Mesothelial cell of epicardium (in vitro differentiated cells): ENCODE measurements at regions not wholly inside any gene's neighbourhood (a gene's known extent, or its start where the extent isn't known, plus 50 kb on each side); places are given as distances from the start of the nearest gene placed in this dataset.

Source experiments
- DNase-seq, 2 experiments: peaks; one replicate each; pipeline ENCODE4 v3.0.0; 2021; ENCODE audit warnings: low spot score in 2 of 2; ENCODE audit not compliant: unreplicated experiment in 2 of 2
- H3K27ac Mint-ChIP-seq: 2 replicates; pipeline ENCODE4 v1.8.0; 2021; ENCODE audit warnings: mixed read lengths
- H3K27me3 Mint-ChIP-seq: 2 replicates; pipeline ENCODE4 v1.8.0; 2021; ENCODE audit warnings: low read depth, mixed read lengths
- H3K36me3 Mint-ChIP-seq: 2 replicates; pipeline ENCODE4 v1.8.0; 2021; ENCODE audit warnings: mixed read lengths
- H3K4me1 Mint-ChIP-seq: 2 replicates; pipeline ENCODE4 v1.8.0; 2021; ENCODE audit warnings: mixed read lengths
- H3K4me3 Mint-ChIP-seq: 2 replicates; pipeline ENCODE4 v1.8.0; 2021; ENCODE audit warnings: mild to moderate bottlenecking, moderate library complexity, mixed read lengths
- H3K9me3 Mint-ChIP-seq: 2 replicates; pipeline ENCODE4 v1.8.0; 2021; ENCODE audit warnings: mixed read lengths
- TF ChIP-seq, protein P1 (sequence below): fragments of 200-600 bp; sonication (generic); IDR thresholded peaks from one replicate; pipeline ENCODE4 v1.5.0; 2021; ENCODE audit warnings: antibody characterized with exemption; ENCODE audit not compliant: unreplicated experiment

GRCh38 chr12:31872831-31873604, 86.2 kb upstream of the RESF1 start:
- H3K27ac Mint-ChIP-seq = no peak overlapping the region
- TF ChIP-seq, protein P1, sequence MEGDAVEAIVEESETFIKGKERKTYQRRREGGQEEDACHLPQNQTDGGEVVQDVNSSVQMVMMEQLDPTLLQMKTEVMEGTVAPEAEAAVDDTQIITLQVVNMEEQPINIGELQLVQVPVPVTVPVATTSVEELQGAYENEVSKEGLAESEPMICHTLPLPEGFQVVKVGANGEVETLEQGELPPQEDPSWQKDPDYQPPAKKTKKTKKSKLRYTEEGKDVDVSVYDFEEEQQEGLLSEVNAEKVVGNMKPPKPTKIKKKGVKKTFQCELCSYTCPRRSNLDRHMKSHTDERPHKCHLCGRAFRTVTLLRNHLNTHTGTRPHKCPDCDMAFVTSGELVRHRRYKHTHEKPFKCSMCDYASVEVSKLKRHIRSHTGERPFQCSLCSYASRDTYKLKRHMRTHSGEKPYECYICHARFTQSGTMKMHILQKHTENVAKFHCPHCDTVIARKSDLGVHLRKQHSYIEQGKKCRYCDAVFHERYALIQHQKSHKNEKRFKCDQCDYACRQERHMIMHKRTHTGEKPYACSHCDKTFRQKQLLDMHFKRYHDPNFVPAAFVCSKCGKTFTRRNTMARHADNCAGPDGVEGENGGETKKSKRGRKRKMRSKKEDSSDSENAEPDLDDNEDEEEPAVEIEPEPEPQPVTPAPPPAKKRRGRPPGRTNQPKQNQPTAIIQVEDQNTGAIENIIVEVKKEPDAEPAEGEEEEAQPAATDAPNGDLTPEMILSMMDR = no peak

GRCh38 chr12:31869972-31870371, 89.2 kb upstream of the RESF1 start:
- no peaks in the 10 kb centered on the region for H3K27me3 Mint-ChIP-seq
- H3K36me3 Mint-ChIP-seq = peaks cover 7% of the 10 kb centered on the region
- H3K4me3 Mint-ChIP-seq = no peak overlapping the region
- no peak overlapping the region for H3K27ac Mint-ChIP-seq
- no peak for DNase-seq
- TF ChIP-seq, protein P1 = no peak
- peaks cover 13% of the 10 kb centered on the region for H3K9me3 Mint-ChIP-seq
- H3K4me1 Mint-ChIP-seq = peaks cover 22% of the 10 kb centered on the region

More at GRCh38 chr12:31872831-31873604, 86.2 kb upstream of the RESF1 start:
- peaks cover 41% of the 10 kb centered on the region for H3K4me1 Mint-ChIP-seq
- peaks cover 13% of the 10 kb centered on the region for H3K9me3 Mint-ChIP-seq
- no peak overlapping the region for H3K4me3 Mint-ChIP-seq
- no peak for DNase-seq
- peaks cover 7% of the 10 kb centered on the region for H3K36me3 Mint-ChIP-seq
- H3K27me3 Mint-ChIP-seq = no peaks in the 10 kb centered on the region

GRCh38 chr12:31868965-31869364, 90.2 kb upstream of the RESF1 start:
- H3K9me3 Mint-ChIP-seq = peaks cover 9% of the 10 kb centered on the region
- no peak overlapping the region for H3K27ac Mint-ChIP-seq
- peaks cover 12% of the 10 kb centered on the region for H3K4me1 Mint-ChIP-seq
- TF ChIP-seq, protein P1 = no peak
- peaks cover 5% of the 10 kb centered on the region for H3K36me3 Mint-ChIP-seq
- H3K27me3 Mint-ChIP-seq = no peaks in the 10 kb centered on the region
- DNase-seq = no peak
- H3K4me3 Mint-ChIP-seq = no peak overlapping the region

- Mint-ChIP-seq H3K4me3 (no peak overlapping the region), H3K27ac (no peak overlapping the region), H3K27me3 (no peaks in the 10 kb centered on the region)
These were observed 91.9 kb upstream of the RESF1 start for GRCh38 chr12:31867292-31867691.

DNA sequence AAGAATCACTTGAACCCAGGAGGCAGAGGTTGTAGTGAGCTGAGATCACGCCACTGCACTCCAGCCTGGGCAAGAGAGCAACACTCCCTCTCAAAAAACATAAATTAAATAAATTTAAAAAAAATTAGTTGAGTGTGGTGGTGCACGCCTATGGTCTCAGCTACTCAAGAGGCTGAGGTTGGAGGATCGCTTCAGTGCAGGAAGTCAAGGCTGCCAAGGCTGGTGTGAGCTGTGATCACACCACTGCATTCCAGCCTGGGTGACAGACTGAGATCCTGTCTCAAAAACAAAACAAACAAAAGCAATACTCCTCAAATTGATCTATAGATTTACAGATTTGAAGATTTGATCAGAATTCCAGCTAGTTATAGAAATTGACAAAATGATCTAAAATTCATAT, 92.7 kb upstream of the RESF1 start:
- TF ChIP-seq, protein P1 = no peak
- no peaks in the 10 kb centered on the region for H3K36me3 Mint-ChIP-seq
- H3K9me3 Mint-ChIP-seq = peaks cover 3% of the 10 kb centered on the region
- no peak overlapping the region for H3K27ac Mint-ChIP-seq
- H3K4me3 Mint-ChIP-seq = no peak overlapping the region
- peaks cover 12% of the 10 kb centered on the region for H3K4me1 Mint-ChIP-seq
- DNase-seq = no peak
- H3K27me3 Mint-ChIP-seq = no peaks in the 10 kb centered on the region

More at GRCh38 chr12:31867292-31867691, 91.9 kb upstream of the RESF1 start:
- H3K9me3 Mint-ChIP-seq = peaks cover 4% of the 10 kb centered on the region
- H3K4me1 Mint-ChIP-seq = peaks cover 12% of the 10 kb centered on the region
- TF ChIP-seq, protein P1 = no peak
- DNase-seq = no peak
- peaks cover under 1% of the 10 kb centered on the region for H3K36me3 Mint-ChIP-seq
